ENCODE measurements at regions not wholly inside any gene's neighbourhood (a gene's known extent, or its start where the extent isn't known, plus 50 kb on each side); places are given as distances from the start of the nearest gene placed in this dataset.

- H3K4me1 ChIP-seq (ENCODE audit: control insufficient read depth in 1 of 2, insufficient read depth in 2 of 2, low read depth in 1 of 2, low read length in 1 of 2), result no peaks in the 10 kb centered on the region
- DNase-seq, result no peak
- POLR2A ChIA-PET, result no interaction called here
These were observed 542.1 kb downstream of the PRR16 start for GRCh38 chr5:121006217-121006616.

GRCh38 chr5:121008041-121008440, 543.9 kb downstream of the PRR16 start:
- Histone ChIP-seq H3K27me3 (ENCODE audit: insufficient read depth) (no peaks in the 10 kb centered on the region), H3K4me1 (ENCODE audit: control insufficient read depth in 1 of 2, insufficient read depth in 2 of 2, low read depth in 1 of 2, low read length in 1 of 2) (no peaks in the 10 kb centered on the region), H3F3A (replicated peaks; ENCODE audit: insufficient read depth) (no peaks in the 10 kb centered on the region), H3K36me3 (replicated peaks in 1 of 2; ENCODE audit: control insufficient read depth in 1 of 2, insufficient read depth in 2 of 2, low read length in 1 of 2) (no peaks in the 10 kb centered on the region), H3K79me2 (ENCODE audit: insufficient read depth) (no peaks in the 10 kb centered on the region), H3K27ac (ENCODE audit: low read depth in 2 of 2, low read length in 1 of 2) (no peak overlapping the region), H3K4me3 (ENCODE audit: low read depth in 2 of 2, low read length in 1 of 2) (no peak overlapping the region), H3K9ac (no peak overlapping the region), H3K9me2 (no peaks in the 10 kb centered on the region), H3K9me3 (no peaks in the 10 kb centered on the region), H3K4me2 (no peak overlapping the region), H4K20me1 (ENCODE audit: insufficient read depth) (no peaks in the 10 kb centered on the region), H2AFZ (ENCODE audit: low read depth) (no peak overlapping the region)
- 60% methylated on average over 1 of the region's 1 CpG for WGBS (ENCODE audit: low lambda C conversion rate)
- DNase-seq, result no peak
- ChIA-PET CTCF (no interaction called here), POLR2A (no interaction called here)
- TF ChIP-seq REST (IDR thresholded peaks at IDR 0.05; ENCODE audit: low read depth, low read length) (no peak), ZBTB33 (IDR thresholded peaks at IDR 0.05; ENCODE audit: borderline replicate concordance, low read depth) (no peak), GABPA (IDR thresholded peaks at IDR 0.05; ENCODE audit: low read depth) (no peak), RCOR1 (IDR thresholded peaks at IDR 0.05; ENCODE audit: low read length) (no peak), MXI1 (IDR thresholded peaks at IDR 0.05; ENCODE audit: low read depth, low read length) (no peak), RFX5 (IDR thresholded peaks at IDR 0.05; ENCODE audit: low read length) (no peak), GATA2 (CRISPR knock-in tag; IDR thresholded peaks at IDR 0.05) (no peak), TAF1 (IDR thresholded peaks at IDR 0.05; ENCODE audit: borderline replicate concordance, low read depth, low read length) (no peak), TCF12 (IDR thresholded peaks at IDR 0.05) (no peak), IRF3 (IDR thresholded peaks at IDR 0.05; ENCODE audit: low read depth, low read length) (no peak), RXRA (IDR thresholded peaks at IDR 0.05; ENCODE audit: borderline replicate concordance, low read depth) (no peak)

More at GRCh38 chr5:121006217-121006616, 542.1 kb downstream of the PRR16 start:
- H3K4me3 ChIP-seq (ENCODE audit: low read depth in 2 of 2, low read length in 1 of 2), result no peak overlapping the region
- no peaks in the 10 kb centered on the region for H3F3A ChIP-seq (replicated peaks; ENCODE audit: insufficient read depth)
- CTCF ChIA-PET, result no interaction called here
- no peaks in the 10 kb centered on the region for H3K27me3 ChIP-seq (ENCODE audit: insufficient read depth)
- no peak overlapping the region for H3K27ac ChIP-seq (ENCODE audit: low read depth in 2 of 2, low read length in 1 of 2)
- no peak for TF ChIP-seq MEF2A (IDR thresholded peaks at IDR 0.05; ENCODE audit: borderline replicate concordance, low read depth)
- no peak for TF ChIP-seq ELF1 (IDR thresholded peaks at IDR 0.05)
- TF ChIP-seq USF2 (IDR thresholded peaks at IDR 0.05; ENCODE audit: borderline replicate concordance, low read depth, low read length), result no peak
- TF ChIP-seq RXRA (IDR thresholded peaks at IDR 0.05; ENCODE audit: borderline replicate concordance, low read depth), result no peak
- no peak for TF ChIP-seq EZH2phosphoT487 (IDR thresholded peaks at IDR 0.05; ENCODE audit: borderline replicate concordance, low read depth)
- TF ChIP-seq JUND (IDR thresholded peaks at IDR 0.05), result no peak
- TF ChIP-seq FOXM1 (IDR thresholded peaks at IDR 0.05; ENCODE audit: low read depth), result no peak
- no peak for TF ChIP-seq ZBTB33 (IDR thresholded peaks at IDR 0.05; ENCODE audit: borderline replicate concordance, low read depth)
- no peaks in the 10 kb centered on the region for H3K9me3 ChIP-seq
- H3K9me2 ChIP-seq, result no peaks in the 10 kb centered on the region
- no peaks in the 10 kb centered on the region for H4K20me1 ChIP-seq (ENCODE audit: insufficient read depth)
- H3K4me2 ChIP-seq, result no peak overlapping the region
- no peaks in the 10 kb centered on the region for H3K36me3 ChIP-seq (replicated peaks in 1 of 2; ENCODE audit: control insufficient read depth in 1 of 2, insufficient read depth in 2 of 2, low read length in 1 of 2)
- no peak overlapping the region for H3K9ac ChIP-seq
- 100% methylated on average over 2 of the region's 2 CpGs for WGBS (ENCODE audit: low lambda C conversion rate)
- no peak overlapping the region for H2AFZ ChIP-seq (ENCODE audit: low read depth)
- no peaks in the 10 kb centered on the region for H3K79me2 ChIP-seq (ENCODE audit: insufficient read depth)

Data from SK-N-SH (cell line).